Fibroblast of villous mesenchyme (primary cell): ENCODE measurements at regions not wholly inside any gene's neighbourhood (a gene's known extent, or its start where the extent isn't known, plus 50 kb on each side); places are given as distances from the start of the nearest gene placed in this dataset.

Source experiments
- DNase-seq: peaks from one replicate; pipeline ENCODE4 v3.0.0-alpha.2; 2010; ENCODE audit warnings: low read depth
- H3K4me3 ChIP-seq: 2 replicates; pipeline ENCODE4 v1.5.1; 2011; ENCODE audit warnings: low read depth, mild to moderate bottlenecking, low read length
- TF ChIP-seq, protein P1 (sequence below): IDR thresholded peaks from 2 replicates; pipeline ENCODE4 v1.5.1; 2012; ENCODE audit warnings: low read depth, mild to moderate bottlenecking, low read length; ENCODE audit not compliant: insufficient read depth

DNA sequence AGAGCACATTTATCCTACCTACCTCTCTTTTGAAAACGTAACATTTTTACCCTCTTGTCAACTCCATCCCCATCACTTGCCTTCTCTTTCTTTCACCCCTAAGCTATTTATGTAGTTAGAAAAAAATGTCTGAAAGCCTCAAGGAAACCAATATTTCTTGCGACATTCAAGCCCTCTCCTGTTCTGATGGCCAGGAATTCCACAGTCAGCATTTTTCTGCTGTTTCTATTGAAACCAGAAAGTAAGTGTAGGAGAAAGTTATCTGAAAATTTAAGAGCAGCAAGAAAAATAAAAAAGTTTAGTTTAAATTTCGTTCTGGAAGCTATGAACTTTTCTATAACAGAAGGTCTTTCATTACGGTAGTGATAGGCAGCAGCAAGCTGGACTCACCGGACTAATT is 247.6 kb upstream of the PBX1 start:
- DNase-seq, result no peak
- no peak overlapping the region for H3K4me3 ChIP-seq
- TF ChIP-seq, protein P1, sequence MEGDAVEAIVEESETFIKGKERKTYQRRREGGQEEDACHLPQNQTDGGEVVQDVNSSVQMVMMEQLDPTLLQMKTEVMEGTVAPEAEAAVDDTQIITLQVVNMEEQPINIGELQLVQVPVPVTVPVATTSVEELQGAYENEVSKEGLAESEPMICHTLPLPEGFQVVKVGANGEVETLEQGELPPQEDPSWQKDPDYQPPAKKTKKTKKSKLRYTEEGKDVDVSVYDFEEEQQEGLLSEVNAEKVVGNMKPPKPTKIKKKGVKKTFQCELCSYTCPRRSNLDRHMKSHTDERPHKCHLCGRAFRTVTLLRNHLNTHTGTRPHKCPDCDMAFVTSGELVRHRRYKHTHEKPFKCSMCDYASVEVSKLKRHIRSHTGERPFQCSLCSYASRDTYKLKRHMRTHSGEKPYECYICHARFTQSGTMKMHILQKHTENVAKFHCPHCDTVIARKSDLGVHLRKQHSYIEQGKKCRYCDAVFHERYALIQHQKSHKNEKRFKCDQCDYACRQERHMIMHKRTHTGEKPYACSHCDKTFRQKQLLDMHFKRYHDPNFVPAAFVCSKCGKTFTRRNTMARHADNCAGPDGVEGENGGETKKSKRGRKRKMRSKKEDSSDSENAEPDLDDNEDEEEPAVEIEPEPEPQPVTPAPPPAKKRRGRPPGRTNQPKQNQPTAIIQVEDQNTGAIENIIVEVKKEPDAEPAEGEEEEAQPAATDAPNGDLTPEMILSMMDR, result no peak

DNA sequence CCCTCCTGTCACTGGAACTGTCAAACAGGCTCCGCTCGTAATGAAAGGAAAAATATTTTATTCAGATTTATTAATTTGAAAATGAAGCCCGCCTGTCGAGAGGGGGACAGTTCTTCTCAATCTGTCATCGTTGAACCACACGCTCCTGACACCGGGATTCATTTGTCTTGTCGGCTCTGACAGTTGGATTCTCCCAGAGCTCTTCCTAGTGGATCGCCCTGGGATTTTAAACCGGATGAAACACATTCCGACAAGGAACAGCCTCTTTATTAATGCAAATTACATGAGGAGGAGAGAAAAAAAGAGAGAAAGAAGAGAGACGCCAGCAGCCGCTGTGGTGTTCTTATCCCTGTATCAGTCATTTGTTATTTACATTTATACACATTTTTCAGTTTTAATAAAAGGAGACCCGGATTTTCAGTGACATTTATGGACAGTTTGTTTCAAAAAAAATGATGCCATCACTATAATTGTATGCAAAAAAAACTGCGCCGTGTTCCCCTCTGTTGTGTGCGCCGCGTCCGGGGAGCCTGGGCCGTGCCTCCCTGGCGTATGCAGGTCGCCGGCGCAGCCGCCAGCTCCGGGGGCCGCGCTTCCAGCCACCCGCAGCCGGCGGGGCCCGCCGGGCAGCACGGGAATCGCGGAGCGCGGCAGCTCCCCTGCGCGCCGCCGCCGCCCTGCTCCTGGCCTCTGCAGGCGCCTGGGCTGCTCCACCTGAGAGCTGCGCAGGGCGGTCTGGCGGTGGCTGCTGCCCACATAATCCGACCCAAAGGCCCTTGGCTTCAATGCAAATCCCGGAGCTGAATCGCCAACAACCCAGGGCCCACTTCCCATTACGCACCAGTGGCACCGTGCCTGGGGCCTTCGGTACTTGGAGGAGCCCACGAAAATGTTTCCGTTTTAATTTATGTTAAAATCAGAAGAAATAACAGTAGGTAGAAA is 237.9 kb upstream of the PBX1 start:
- peak overlapping the region; percentile 38 for H3K4me3 ChIP-seq
- peak; percentile 8 for DNase-seq
- TF ChIP-seq, protein P1, result no peak

DNA sequence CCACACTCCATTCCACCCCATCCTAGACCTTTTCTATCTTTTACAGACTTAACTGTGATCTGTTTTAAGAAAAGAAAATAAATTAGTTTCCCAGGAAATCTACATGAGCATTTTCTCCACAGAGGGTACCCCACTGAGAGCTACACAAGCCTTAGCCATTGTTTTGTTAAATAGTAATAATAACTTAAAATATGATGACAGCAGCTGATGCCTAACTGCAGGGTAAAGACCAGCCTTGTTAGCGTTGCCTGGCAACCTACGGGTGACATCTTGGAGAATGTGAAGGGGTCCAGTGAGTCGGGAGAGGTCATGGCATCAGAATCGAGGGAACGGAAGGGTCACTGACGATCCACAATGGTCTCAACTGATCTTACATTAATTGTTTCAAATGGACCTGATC is 233.2 kb upstream of the PBX1 start:
- no peak for DNase-seq
- no peak overlapping the region for H3K4me3 ChIP-seq
- TF ChIP-seq, protein P1, result no peak

DNA sequence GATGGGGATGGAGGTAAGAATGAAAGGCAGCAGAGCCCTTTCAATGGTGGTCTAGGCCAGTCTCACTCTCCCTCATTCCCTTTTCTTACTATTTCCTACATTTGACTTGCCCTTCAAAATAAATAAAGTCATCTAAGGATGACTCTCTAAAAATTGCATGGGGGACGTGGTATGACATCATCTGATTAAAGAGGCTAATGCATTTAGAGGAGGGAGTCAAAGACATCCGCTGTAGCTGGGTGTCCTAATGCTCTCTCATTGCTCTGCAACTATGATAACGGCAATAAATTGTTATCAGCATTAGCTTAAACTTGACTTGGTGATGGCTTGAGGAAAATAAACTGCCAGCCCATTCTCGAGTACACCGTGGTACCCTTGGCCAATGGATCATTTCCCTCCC is 225.6 kb upstream of the PBX1 start:
- TF ChIP-seq, protein P1, result no peak
- no peak for DNase-seq
- H3K4me3 ChIP-seq, result no peak overlapping the region

DNA sequence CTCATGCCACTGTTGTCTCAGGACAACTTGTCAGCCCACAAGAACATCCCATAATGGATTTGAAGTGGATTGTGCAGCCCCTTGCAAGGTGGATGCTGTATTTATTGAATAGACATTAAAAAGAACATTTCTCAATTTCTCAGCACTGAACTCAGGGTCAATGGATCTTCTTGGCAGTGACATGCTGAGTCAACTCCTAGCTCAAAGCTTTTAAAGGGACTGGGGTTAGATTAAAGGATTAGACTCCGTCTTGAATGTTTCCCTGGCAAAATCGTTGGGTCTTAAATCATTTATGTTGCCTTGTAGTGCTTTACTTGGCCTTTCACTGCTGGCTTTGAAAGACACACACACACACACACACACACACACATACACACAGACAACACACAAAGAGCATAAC is 221.6 kb upstream of the PBX1 start:
- DNase-seq, result no peak
- TF ChIP-seq, protein P1, result no peak
- no peak overlapping the region for H3K4me3 ChIP-seq

DNA sequence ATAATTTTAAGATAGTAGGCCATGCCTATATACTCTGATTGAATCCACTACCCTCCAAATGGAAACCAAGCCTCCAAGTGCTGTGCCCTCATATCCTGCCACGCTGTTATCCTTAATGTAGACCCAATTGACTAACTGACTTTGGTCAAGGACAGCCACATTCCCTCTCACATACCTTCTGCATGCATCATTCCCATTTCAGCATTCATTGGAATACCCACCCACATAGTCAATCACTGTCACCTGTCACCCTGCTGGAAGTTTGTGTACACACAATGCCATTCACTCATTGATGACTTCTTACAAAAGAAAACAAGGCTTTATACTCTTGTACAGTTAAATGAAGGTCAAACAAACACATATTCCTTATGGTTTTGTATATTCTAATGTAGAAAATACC is 221.1 kb upstream of the PBX1 start:
- TF ChIP-seq, protein P1, result no peak
- no peak overlapping the region for H3K4me3 ChIP-seq
- no peak for DNase-seq
